ENCODE measurements at regions not wholly inside any gene's neighbourhood (a gene's known extent, or its start where the extent isn't known, plus 50 kb on each side); places are given as distances from the start of the nearest gene placed in this dataset.
"Not testable (repeated sequence)": the region's sequence is repeated elsewhere in the genome, so short reads cannot be mapped to it uniquely, and the experiment has no call there.

DNA sequence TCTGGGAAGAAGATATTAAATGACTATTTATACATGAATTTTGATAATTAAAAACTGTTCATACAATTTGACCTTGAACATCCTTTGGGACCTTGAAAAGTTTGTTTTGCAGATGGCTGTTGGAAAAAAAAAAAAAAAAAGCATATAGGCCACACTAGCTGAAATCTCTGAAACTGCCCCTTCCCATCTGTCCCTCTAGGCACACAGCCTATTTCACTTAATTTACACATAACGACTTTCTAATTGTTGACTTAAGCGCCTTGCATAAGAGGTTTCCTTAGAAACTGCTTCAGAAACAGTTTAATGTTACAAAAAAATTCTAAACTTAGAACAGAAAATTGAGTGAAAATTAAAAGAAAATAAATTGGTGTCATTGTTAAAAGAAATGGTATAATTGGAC lies 131.0 kb downstream of the COX18 start:
- no peak for DNase-seq

DNA sequence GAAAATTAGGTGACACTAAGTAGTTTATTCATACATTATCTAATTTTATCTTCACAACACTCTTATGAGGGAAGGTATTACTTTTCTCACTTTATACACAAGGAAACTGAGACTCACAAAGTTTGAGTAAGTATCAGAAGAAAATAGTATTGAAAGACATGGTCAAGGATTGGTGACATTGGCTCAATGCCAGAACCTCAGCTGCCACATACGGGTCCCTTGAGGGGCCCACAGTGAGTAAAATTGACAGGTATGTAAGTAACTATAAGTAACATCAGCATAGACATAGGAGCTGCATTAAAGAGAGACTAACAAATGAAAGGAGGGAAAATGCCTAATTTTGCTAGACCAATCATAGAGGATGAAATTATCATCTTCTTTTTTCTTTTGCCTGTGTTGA lies 134.1 kb downstream of the COX18 start:
- no peak for DNase-seq

DNA sequence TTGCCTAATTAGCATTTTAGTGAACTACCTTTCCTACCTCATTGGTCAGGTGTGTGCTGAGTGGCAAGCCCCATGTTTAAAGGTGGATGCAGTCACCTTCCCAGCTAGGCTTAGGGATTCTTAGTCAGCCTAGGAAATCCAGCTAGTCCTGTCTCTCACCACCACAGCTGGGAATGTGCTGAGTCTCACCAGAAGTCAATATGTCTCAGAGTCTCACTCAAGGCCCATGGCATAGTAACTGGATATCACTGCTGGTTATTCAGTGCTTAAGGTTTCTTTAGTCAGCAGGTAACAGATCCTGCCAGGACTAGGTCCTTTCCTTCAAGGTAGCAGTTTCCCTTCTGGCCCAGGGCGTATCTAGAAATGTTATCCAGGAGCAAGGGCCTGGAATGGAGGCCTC lies 136.5 kb downstream of the COX18 start:
- no peak for DNase-seq

DNA sequence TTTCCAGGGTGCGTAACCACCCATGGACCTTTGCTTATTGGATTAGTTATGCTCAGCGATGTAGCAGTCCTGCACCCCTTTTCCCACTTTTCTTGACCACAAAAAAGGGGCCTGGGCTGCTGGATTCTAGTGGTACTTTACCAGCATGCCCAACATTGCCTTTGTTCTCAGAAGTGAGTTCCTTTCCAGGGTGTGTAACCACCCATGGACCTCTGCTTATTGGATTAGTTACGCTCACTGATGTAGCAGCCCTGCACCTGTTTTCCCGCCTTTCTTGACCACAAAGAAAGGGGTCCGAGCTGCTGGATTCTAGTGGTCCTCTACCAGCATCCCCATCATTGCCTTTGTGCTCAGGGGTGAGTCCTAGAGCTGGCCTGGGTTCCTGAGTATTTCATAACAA lies 138.2 kb downstream of the COX18 start:
- no peak for DNase-seq

DNA sequence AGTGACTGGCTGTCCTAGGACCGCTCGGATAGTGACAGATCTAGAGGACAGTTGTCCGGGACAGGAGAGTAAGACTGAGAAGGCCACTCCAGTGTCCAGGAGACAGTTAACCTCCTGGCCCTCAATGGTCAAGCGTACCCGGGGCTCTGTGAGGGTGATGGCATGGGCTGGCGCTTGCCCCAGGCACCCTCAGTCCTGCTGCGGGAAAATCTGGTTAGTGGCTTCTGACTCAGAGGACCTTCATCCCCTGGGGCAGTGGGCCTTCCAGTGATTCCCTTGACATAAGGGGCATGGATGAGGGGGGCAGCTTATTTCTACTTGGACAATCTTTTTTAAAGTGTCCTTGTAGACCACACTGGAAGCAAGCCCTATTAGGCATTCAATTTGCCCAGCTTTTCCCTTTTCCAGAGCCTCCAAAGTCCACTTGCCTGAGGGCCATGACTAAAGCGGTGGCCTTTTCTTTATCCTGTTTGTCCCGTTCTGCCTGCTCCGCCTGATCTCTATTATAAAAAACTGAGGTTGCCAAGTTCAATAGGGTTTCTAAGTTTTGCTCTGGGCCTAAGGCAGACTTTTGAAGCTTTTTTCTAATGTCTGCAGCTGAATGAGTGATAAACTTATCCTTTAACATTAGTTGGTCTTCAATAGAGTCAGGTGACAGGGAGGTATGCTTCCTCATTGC lies 139.8 kb downstream of the COX18 start:
- not testable (repeated sequence) for DNase-seq

DNA sequence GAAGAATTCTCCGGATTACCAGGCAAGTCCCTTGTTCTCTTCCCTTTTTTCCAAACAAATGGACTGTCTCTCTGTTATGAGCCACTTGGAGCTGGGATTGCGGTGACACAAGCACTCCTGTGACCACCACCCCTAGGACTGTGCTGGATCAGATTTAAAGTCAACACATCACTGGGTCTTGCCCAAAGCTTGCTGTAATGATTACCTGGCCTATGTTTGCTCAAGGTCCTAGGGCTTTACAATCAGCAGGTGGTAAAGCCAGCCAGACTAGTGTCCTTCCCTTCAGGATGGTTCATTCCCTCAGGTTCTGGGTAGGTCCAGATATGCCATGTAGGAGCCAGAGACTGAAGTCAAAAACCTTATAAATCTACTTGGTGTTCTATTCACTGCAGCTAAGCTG lies 144.7 kb downstream of the COX18 start:
- DNase-seq, result no peak

DNA sequence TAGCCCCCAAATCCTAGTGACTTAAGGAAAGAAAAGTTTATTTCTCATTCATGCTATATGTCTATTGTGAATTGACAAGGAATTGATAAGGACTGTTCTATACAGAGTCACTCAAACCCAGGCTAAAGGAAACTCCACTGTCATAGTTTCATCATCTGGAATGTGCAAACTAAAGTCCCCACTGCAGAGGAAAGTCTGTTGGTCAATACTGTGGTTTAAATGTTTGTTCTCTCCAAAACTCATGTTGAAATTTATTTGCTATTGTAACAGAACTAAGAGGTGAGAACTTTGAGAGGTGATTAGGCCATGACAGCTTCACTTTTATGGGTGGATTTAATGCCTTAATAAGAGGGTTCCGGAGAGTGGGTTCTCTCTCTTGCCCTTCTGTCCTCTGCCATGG lies 149.6 kb downstream of the COX18 start:
- DNase-seq, result no peak

DNA sequence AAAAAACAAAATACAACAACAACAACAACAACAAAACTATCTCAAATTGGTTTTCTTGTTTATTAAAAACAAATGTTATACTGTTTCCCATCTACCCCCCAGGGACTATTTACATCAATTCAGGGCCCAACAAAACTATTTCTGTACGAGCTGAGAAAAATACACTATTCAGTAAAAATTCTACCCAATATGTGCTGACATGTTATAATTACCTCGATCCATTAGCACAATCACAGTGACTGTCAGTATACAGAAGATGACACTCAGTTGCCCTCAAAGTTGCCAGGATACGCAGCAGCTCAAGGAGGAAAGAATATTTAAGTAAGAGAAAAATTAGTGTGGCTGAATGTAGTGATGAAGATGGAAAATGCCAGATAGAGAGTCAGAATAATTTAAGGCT lies 150.1 kb downstream of the COX18 start:
- no peak for DNase-seq

DNA sequence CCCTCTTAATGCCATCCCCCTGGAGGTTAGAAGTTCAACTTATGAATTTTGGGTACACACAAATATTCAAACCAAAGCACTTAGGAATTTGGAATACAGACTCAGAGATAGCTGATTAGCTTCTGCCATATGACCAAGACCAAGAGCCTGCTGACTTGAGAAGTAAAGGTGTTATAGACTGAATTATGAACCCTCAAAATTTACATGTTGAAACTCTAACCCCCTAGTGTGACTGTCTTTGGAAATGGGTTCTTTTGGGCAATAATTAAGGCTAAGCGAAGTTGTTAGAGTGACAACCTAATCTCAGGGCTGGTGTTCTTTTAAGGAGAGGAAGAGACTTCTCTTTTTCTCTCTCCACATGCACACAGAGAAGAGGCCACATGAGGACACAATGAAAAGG lies 151.2 kb downstream of the COX18 start:
- DNase-seq, result no peak

DNA sequence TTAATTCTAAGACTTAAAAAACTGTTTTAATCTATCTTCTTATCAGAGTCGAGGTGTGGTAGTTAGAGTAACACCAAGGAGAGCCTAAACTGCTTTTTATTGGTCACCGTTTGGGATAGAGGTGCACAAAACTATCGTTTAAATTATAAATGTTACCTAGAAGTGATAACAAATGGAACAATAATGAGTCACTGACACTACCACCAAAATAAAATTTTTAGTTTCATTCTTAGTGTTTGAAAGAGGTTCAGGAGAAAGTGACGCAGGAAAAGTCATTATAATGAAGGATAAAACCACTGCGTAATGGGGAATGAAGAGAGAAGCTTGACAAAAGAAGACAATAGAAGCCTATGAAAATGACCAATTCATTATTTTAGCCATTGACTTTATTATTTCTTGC lies 158.2 kb downstream of the COX18 start:
- DNase-seq, result no peak

DNA sequence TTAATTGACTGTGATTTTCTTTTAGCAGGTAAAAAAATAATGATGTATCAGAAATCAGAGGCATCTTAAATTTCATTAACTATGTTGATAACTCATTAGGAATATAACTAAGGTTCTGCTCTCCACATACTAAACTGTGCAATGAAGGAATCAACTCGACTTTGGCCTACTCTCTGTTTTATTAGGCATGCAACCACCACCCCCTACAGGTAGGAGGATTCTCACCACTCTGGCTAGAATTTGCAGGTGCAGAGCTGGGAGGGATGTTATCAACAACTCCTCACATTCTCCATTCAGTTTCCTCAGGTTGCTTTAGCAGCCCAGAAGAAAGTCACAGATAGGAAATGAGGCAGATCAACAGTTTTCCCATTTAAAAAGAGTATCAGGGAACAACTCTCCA lies 160.1 kb downstream of the COX18 start:
- DNase-seq, result no peak

DNA sequence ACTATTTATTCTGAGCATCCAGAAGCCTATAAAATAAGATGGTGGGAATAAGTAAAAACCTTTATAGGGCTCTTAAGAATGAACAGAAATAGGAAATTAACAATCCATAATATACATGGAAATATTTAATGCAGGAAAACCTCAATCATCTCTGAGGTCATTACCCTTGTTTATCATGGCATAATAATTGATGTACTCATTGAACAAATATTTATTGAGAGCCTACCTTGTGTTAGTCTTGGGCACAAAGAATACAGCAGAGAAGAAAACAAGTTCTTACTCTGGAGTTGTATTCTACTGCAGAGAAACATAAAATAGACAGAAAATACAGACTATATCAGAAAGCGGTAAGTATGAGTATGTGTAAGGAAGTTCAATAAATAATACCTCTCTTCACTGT lies 167.2 kb downstream of the COX18 start:
- no peak for DNase-seq

DNA sequence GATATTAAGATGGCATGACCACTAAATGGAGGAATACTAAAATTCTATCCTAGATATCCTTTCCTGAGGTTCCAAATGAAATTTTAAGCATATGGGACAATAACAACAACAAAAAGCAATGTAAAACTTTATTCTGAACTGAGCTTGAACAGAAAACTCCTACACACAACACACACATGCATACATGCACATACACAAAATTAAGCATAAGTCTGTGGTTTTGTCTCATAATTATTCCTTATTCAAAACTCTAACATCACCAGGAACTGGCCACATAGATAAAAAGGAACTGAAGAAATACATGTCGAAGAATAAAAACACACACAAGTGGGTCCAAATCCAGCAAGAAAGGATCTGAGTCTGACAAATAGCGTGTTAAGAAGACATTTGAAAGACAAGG lies 168.0 kb downstream of the COX18 start:
- no peak for DNase-seq

DNA sequence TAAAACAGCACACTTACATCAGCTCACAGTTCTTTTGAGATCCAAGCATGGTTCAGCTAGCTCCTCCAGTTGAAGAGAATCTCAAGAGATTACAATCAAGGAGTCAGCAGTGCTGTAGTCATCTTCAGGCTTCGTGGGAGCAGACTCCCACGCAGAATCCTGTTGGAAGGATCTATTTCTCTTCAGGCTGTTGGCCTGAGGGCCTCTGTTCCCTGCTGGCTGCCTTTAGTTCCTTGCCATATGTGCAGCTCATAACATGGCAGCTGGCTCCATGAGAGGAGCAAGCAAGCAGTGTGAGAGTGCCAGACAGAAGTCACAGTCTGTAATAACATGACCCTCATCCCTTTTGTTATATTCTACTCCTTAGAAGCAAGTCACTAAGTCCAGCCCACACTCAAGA lies 168.6 kb downstream of the COX18 start:
- DNase-seq, result no peak

DNA sequence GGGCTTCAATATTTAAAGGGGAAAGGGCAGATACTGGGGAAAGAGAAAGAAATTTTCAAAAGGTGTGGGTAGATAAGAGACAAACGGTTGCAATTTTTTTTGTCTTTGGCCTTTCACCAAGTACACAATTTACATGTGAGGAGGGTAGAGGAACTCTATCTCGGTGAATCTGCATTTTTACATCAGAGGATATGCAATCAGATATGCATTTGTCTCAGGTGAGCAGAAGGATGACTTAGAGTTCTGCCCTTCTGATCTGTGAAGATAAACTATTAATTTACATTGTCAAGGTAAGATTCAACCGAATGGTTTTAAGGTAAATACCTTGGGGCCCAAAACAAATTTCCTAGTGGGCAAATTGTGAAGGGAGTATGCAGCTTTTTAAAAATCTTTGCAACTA lies 169.9 kb downstream of the COX18 start:
- DNase-seq, result no peak

DNA sequence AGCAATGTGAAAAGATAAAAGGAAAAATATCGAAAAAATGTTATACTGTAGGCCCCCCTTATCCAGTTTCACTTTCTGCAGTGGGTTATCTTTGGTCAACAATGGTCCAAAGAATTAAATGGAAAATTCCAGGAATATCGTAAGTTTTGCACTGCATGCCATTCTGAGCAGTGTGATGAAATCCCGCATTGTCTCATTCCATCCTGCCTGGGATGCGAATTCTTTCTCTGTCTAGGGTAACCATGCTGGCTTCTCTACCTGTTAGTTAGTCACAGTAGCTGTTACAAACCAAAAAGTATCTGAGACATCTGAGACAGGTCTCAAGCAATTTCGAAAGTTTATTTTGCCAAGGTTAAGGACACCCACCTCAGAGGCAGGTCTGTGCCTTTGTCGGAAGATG lies 170.3 kb downstream of the COX18 start:
- no peak for DNase-seq

DNA sequence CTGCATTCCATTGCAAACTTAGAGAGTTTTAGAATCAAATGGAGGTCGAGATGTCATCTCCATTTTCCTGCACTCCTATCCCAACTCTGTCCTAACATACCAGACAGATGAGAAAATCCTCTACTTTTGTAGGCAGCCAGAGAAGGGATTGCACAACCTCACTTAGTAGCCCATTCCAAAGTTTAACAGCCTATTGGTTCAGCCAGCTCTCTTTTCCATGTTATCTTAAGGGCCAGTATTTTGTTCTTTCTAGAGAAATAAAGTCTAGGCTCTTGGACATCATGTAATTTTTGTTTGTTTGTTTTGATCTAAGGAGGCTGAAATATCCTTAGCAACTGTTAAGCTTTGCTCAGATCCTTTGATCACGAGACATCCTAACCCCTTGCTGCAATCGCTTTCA lies 173.0 kb downstream of the COX18 start:
- peak; percentile 12 for DNase-seq

DNA sequence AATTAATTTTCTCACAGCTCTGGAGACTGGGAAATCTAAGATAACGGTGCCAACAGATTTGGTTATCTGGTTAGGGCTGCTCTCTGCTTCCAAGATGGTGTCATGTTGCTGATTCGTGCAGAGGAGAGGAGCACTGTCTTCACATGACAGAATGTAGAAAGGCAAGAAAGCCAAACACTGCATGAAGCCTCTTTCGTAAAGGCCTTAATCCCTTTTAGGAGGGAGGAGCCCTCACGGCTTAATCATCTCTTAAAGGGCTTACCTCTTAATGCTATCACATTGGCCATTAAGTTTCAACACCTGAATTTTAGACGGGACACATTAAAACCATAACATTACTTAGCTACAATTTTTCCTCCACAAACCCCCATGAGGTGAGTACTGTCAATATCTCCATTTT lies 174.1 kb downstream of the COX18 start:
- DNase-seq, result no peak

DNA sequence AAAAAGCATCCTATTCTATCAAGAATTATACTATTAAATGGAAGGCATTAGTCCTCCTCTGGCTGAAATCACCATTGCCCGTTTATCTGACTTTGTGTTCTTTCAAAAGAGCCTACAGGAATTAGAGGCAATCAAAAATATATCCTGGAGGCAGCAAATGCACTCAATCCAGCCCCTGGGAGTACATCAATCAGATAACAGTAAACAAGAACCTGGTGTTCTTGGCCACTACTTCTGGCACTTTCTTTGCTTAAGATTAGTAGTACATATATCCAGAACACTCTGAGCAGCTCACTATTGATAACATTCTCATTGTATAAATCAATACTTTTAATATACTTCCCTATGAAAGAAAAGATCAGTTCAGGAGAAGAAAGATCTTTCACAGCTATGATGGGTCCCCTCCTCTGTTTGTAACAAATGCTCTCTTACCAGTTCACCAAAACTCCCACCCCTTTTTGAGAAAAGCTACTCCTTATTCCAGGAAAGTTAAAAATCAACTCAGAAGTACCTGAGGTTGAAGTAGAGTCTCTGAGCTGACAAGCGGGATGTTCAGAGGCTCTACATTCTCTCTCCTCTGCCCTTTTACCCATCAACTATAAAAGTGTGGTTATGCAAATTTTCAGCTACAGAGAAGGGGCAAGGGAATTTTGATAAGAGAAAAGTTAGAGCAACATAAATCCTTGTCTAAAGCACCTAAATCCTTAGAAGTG lies 176.0 kb downstream of the COX18 start:
- DNase-seq, result no peak

DNA sequence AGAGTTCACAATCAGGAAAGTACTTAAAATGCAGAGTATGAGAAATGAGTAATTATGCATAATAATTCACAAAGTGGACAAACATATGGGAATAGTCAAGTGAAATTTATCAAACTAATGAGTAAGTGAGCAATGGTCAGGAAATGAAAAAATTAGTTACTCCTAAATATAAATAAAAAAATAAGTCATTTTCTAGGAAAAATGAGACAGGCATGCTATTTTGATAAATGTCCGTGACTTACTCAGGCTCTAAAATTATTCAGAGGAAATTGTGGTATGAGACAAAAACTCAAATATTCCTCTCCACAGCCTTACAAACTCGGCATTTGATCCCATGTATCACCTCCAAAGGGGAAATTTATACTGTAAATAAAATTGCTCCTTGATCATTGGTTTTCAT lies 181.2 kb downstream of the COX18 start:
- DNase-seq, result no peak

DNA sequence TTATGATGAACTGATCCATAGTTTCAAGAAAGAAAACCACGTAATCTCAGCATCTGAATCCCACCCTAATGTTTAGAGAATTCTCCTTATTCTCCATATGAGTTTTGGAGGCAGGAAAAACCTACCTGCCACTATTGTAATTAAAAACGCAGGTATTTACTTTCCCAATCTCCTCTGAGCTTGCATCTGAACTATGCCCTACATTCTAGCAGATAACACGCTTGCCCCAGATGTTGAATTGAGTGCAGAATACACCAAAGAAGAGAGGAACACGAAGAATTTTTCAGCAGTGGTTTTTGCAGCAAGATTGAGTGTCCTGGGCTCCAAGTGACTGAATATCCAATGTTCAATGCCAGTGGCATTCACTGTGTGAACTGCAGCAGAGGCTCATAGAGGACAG lies 182.4 kb downstream of the COX18 start:
- no peak for DNase-seq

DNA sequence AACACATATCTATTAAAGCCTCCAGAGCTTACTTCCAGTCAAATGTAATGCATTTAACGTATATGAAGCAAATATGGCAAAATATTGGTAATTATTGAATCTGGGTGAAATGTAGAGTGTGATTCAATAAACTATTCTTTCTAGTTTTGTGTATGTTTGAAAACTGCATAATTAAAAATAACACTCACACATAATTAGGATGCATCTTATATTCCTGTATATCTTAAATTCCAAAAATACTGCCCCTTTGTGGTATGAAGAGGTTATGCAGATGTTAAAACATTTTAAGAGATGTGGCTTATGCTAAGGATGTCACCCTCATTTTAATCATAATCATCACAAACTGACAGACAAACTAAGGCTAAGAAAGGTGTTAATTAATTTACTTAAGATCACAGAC lies 182.9 kb downstream of the COX18 start:
- no peak for DNase-seq

DNA sequence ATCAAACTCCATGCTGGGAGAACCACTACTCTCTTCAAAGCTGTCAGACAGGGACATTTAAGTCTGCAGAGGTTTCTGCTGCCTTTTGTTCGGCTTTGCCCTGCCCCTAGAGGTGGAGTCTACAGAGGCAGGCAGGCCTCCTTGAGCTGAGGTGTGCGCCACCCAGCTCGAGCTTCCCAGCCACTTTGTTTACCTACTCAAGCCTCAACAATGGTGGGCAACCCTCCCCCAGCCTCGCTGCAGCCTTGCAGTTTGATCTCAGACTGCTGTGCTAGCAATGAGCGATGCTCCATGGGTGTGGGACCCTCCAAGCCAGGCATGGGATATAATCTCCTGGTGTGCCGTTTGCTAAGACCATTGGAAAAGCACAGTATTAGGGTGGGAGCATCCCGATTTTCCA lies 185.3 kb downstream of the COX18 start:
- DNase-seq, result not testable (repeated sequence)

DNA sequence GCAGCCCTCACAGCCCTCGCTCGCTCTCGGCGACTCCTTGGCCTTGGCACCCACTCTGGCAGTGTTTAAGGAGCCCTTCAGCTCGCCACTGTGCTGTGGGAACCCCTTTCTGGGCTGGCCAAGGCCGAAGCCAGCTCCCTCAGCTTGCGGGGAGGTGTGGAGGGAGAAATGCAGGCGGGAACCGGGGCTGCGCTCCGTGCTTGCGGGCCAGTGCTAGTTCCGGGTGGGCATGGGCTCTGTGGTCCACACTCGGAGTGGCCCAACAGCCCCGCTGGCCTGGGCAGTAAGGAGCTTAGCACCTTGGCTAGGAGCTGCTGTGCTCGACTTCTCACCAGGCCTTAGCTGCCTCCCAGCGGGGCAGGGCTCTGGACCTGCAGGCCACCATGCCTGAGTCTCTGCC lies 192.6 kb downstream of the COX18 start:
- no peak for DNase-seq

DNA sequence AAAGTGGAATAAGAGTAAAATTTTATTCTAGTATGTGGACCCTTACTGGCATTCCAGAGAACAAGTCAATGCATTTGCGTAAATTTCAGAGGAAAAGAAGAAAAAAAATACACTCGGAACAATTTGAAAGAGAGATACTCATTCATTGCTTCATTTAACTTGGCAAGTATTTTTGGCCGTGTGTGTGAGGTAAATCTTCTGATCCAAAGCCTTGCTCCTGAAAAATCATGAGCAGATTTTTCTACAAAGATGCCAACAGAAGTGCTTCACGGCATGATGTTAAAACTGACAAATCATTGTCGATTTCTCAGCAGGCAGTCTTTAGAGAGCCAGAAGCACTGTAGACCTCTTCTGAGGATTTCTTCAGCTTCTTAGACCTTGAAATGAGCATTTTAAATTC lies 194.0 kb downstream of the COX18 start:
- no peak for DNase-seq

Data from T1000 (cell line).